Endometrial microvascular endothelial cells (primary cell): ENCODE measurements at regions not wholly inside any gene's neighbourhood (a gene's known extent, or its start where the extent isn't known, plus 50 kb on each side); places are given as distances from the start of the nearest gene placed in this dataset.

Experiments used
- in situ Hi-C: cut with HindIII; loops from 2 replicates; pipeline ENCODE4 v1.10.0; 2017; ENCODE audit warnings: low sequenced_read_pairs, low pct_unique_long_range_greater_than_20kb; ENCODE audit errors: inconsistent ontology term

- in situ Hi-C loops: no loop called here
Observed at GRCh38 chr22:48541401-48542098, 1286.1 kb downstream of the BRD1 start.

- in situ Hi-C loops: no loop called here
Observed at GRCh38 chr22:48539261-48539660, 1288.4 kb downstream of the BRD1 start.

DNA sequence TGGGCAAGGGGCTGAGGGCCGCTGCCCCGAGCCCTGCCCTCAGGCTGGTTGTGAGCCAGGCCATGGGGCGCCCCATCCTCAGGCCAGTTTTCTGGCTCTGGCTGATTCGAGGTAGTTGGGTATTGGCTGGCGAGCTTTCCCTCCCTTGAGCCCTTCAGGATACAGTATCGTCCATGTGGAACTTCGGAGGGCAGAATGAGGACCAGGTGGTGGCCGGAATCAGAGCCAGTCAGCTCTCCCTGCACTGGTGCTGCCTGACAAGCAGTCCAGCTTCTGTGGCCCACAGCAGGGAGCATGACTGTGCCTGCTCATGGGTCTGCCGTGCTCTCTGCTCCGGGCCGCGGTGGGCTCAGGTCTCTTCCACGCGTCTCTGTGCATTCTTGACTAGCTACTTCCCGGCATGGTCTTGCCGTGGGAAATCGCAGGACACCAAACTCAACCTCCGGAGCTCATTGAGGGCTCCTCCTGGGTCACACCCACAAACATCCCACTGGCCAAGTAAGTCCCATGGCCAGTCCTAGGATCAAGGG, 1289.3 kb downstream of the BRD1 start:
- in situ Hi-C loops: no loop called here

- in situ Hi-C loops: no loop called here
Observed at GRCh38 chr22:48537343-48537680, 1290.4 kb downstream of the BRD1 start.

DNA sequence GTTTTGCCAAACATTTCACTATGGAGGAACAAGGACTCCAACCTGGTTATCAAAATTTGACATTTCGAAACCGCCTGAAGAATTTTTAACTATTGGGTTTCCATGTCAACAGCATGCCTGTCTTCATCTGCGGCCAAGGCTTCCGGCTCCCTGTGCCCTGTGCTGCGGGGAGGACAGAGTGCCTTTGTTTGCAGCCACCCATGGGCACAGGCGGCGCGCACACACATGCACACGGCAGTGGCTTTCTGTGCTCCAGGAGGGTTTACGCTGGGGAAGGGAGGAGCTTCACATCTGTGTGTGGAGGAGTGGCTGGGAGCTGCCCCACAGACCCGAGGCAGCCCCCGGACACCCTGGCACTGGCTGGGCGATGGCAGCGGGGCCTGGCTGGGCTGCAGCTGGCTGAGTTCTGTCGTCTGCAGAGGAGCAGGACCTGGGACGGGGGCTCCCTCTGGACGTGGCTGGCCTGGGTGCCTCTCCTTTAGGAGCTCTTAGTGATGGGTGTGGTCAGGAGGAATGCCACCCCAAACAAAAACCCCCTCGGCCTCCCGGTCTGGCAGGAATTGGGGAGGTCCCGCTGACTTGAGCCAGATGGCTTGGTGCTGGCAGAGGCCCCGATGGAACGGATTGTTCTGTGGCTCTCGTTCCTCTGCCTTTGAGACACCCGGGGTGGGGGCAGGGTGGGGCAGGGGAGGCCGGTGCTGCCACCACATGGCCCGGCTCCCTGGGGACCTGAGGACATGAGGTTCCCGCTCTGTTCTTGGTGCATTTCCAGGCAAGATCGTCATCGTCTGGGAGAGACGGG, 1290.9 kb downstream of the BRD1 start:
- in situ Hi-C loops: no loop called here

- in situ Hi-C loops: no loop called here
Observed at GRCh38 chr22:48535868-48536540, 1291.7 kb downstream of the BRD1 start.

DNA sequence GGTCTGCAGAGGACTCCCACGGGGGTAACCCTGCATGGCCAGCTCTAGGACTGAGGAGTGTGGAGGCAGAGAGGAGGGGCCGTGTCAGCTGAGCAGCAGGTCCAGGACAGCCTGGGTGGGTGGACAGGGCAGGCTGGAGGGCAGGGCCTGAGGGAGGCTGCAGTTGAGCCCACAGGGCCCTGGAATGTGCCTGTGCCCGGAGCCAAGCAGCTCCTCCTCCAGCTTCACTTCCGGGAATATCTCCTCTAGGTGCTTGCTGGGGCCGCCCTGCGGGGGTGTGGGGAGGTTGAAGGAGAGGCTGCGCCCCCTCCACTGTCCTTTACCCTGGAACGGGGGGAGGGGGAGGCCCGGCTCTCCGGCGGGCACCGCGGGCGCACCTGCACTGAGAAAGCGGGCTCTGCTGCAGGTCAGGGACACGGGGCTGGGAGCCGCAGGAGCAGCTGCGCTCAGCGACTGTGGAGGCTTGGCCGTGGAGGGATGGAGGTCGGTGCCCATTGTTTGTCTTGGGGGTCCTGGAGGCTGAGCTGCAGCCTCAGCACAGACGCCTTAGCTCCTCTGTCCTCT, 1293.2 kb downstream of the BRD1 start:
- in situ Hi-C loops: no loop called here

GRCh38 chr22:48532986-48533385, 1294.7 kb downstream of the BRD1 start:
- in situ Hi-C loops: no loop called here

DNA sequence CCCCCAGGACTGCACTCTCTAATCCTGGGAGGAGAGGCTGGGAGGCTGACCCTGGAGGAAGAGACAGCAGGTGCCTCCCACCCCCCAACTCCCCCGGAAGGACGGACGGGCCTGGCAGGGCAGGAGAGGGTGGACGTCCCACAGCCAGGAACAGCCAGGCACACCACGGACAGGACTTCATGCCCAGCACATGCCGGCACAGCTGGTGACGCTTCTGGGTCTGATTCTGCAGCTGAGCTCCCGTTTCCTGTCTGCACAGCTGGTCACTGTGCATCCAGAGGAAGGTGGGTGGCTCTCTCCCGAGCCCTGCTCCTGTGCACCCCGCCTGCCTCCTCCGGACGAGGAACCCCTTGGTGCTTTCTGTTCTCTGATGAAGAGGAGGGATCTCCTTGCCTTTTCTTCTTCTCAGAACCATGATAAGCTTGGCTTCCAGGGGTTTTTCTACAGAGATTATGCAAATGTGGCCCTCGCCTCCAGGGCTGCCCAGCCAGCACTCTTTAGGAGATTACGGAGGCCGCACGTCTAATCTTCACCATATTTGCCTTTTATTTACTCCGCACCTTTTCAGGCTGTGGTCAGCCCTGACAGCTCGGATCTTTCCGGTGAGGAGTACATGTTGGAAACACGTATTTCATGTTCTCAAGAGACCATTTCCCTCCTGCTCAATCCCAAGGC, 1295.8 kb downstream of the BRD1 start:
- in situ Hi-C loops: no loop called here

- in situ Hi-C loops: no loop called here
Observed at GRCh38 chr22:48531108-48531507, 1296.6 kb downstream of the BRD1 start.

DNA sequence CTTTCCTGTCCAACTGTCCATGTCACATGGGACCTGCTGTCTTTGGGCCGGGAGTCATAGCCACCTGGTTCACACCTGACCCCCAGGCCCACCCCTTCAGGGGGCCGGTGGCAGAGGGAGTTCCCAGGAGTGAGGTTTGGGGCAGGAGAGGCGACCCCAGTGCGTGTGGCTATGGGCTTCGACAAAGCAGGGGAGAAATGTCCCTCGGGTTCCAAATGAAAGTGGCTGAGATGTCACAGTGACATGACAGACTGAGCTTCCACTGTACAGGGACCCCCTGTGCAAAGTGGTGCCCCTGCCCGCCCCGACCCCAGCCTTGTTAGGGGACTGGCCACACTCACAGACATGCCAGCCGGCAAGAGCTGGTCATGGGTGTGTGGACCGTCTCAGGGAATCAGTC, 1297.0 kb downstream of the BRD1 start:
- in situ Hi-C loops: no loop called here

DNA sequence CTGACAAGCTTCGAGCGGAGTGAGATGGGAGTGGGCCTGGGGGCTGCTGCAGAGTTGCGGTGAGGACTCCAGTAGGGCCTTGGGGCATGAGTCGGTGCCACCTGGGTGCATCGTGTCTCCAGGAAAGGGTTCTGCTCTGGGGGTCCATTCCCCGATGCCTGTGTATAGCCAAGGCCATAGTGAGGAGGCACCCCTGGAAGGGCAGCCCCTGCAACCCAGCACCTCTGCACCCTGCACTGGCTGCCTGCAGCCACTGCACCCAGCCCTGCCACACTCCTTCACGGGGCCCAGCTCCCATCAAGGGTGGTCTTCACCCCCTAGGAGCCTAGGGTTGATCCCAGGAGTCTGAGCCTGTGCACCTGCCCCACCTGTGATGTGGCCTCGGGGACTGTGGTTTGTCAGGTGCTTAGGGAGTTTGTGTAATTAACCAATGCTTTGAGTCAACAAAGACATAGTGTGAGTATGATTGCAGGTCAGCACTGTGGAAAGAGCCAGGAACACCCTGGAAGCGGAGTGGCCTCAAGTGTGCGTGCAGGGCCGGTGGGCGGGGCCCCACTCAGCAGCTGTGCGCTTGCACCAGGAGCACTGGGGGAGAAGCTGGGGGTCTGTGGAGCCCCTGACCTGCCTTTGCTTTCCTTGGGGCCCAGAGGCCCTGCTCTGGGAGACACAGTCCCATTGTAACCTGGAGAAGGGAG, 1299.3 kb downstream of the BRD1 start:
- in situ Hi-C loops: no loop called here

DNA sequence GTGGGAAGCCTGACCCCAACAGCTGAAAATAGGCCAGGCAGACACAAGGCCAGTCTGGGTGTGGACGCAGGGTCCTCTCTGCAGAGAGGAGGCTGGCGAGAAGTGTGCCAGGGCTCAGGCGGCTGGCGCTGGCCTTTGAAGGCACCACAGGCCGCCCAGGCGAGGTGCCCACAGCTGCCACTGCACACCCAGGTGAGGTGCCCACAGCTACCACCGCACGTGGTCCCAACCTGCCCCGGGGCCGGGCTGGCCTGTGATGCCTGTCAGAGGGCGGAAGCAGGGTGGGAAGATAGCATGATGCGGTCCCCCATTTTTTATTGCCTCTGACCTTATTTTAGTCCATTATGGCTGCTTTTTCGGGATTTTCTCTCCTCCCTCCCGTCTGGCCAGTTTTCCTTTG, 1303.9 kb downstream of the BRD1 start:
- in situ Hi-C loops: no loop called here

DNA sequence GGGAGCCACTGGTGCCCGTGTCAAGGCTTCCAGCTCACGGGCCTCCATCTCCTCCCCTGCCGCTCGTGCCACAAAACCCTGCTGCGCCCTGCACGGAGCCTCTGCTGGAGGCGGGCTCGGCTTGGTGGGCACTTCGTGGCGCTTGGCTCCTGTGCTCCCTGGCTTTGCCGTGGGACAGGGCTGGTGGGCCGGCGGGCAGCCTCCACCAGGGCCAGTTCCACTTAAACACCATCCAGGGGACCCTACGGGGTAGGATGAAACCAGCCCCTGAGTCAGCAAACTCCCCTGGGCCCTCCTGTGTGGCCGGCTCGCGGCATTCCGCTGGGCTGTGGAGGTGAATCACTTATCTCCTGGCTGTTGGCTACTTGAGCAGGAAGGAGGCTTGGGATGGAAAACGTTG, 1304.6 kb downstream of the BRD1 start:
- in situ Hi-C loops: no loop called here

DNA sequence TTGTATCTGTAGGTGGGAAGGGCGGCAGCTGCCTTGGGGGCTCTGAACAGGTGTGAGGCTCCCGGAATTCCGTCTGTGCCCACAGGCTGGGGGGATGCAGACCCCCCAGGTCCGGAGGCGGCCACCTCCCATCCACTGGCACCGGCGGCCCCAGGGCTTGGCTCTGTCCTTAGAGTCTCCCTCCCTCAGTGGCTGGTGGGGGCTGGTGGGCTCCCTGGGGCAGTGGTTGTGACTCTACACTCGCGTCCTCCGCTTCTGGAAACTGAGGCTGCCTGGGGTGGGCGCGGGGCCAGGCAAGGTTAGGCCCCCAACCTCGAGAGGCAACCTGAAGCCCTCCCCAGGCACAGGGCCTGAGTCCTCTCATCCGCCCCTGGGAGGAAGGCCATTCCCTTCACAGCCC, 1305.4 kb downstream of the BRD1 start:
- in situ Hi-C loops: no loop called here

- in situ Hi-C loops: no loop called here
Observed at GRCh38 chr22:48520884-48521588, 1306.6 kb downstream of the BRD1 start.

DNA sequence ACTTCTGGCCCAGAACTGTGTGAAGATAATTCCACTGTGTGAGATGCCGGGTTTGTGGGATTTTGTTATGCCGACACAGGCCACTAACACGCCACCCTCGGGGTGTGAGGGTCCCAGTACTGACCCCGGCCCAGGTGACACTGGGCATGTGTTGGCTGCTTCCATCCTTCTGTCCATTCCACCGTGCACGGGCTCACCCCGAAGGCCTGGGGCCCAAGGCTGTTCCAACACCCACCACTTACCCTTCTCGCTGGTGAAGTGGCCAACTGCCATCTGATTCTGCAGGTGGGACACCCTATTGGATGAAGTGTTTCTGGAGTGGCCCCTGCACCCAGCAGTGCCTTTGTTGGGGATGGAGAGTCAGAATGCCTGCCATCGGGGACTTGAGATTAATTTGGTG, 1307.5 kb downstream of the BRD1 start:
- in situ Hi-C loops: no loop called here
